Naive thymus-derived CD8-positive, alpha-beta T cell (primary cell): ENCODE measurements at regions not wholly inside any gene's neighbourhood (a gene's known extent, or its start where the extent isn't known, plus 50 kb on each side); places are given as distances from the start of the nearest gene placed in this dataset.
"Not testable (repeated sequence)": the region's sequence is repeated elsewhere in the genome, so short reads cannot be mapped to it uniquely, and the experiment has no call there.

Experiments used
- ATAC-seq, 2 donors: fragments of 150-1000 bp; cut with Tn5 transposase in 1 of 2; sonication (Bioruptor Pico), chemical (Tn5 transposase) in 1 of 2; 1 replicate in 1 of 2; 2 replicates in 1 of 2; pipeline ENCODE4 v1.10.0; 2021; ENCODE audit warnings: mild to moderate bottlenecking in 2 of 2, moderate library complexity in 2 of 2
- POLR2A ChIA-PET: fragments of 350-600 bp; sonication (Branson Sonifier 250); formaldehyde crosslinking; loops from one replicate; lab custom pipeline; 2021; ENCODE audit warnings: antibody characterized with exemption; lab: Charles Lee
- DNase-seq, 10 donors: peaks; one replicate each; pipeline versions ENCODE4 v3.0.0 to v3.0.0-alpha.2; 2020 to 2022
- H3K27ac Mint-ChIP-seq, 10 donors: one replicate each; pipeline ENCODE4 v1.8.0; 2020 to 2022; ENCODE audit warnings: mild to moderate bottlenecking in 10 of 10, mixed read lengths in 10 of 10, moderate library complexity in 4 of 10, inconsistent platforms in 1 of 10
- H3K27me3 Mint-ChIP-seq, 5 donors: one replicate each; pipeline ENCODE4 v1.8.0; 2021 to 2022; ENCODE audit warnings: mixed read lengths in 5 of 5
- H3K36me3 Mint-ChIP-seq, 3 donors: one replicate each; pipeline ENCODE4 v1.8.0; 2020 to 2022; ENCODE audit warnings: mixed read lengths in 3 of 3, mild to moderate bottlenecking in 2 of 3, inconsistent platforms in 1 of 3
- H3K4me1 Mint-ChIP-seq, 4 donors: one replicate each; pipeline ENCODE4 v1.8.0; 2021 to 2022; ENCODE audit warnings: mixed read lengths in 4 of 4
- H3K4me3 Mint-ChIP-seq, 10 donors: one replicate each; pipeline ENCODE4 v1.8.0; 2020 to 2022; ENCODE audit warnings: mild to moderate bottlenecking in 10 of 10, mixed read lengths in 10 of 10, moderate library complexity in 6 of 10, inconsistent platforms in 1 of 10
- H3K9me3 Mint-ChIP-seq, 9 donors: one replicate each; pipeline ENCODE4 v1.8.0; 2020 to 2022; ENCODE audit warnings: mixed read lengths in 9 of 9, mild to moderate bottlenecking in 3 of 9, inconsistent platforms in 1 of 9, moderate library complexity in 1 of 9

DNA sequence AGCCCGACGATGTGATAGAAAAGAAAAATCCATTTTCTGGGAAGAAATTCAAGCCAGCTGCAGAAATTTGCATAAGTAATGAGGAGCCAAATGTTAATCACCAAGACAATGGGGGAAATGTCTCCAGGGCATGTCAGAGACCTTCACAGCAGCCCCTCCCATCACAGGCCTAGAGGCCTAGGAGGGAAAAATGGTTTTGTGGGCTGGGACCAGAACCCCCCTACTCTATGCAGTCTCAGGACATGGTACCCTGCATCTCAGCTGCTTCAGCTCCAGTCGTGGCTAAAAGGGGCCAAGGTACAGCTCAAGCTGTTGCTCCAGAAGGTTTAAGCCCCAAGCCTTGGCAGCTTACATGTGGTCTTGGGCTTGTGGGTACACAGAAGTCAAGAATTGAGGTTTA lies 155.5 kb upstream of the FOXQ1 start:
- DNase-seq, ATAC-seq, H3K4me3 Mint-ChIP-seq, H3K27ac Mint-ChIP-seq, H3K4me1 Mint-ChIP-seq, POLR2A ChIA-PET: not testable (repeated sequence)
- Mint-ChIP-seq H3K36me3 (peaks cover 0 to 17% (median 0%) of the 10 kb centered on the region in 3 donors), H3K27me3 (peaks cover 17 to 53% (median 18%) of the 10 kb centered on the region in 5 donors), H3K9me3 (peaks cover 0 to 17% (median 2%) of the 10 kb centered on the region in 9 donors)

DNA sequence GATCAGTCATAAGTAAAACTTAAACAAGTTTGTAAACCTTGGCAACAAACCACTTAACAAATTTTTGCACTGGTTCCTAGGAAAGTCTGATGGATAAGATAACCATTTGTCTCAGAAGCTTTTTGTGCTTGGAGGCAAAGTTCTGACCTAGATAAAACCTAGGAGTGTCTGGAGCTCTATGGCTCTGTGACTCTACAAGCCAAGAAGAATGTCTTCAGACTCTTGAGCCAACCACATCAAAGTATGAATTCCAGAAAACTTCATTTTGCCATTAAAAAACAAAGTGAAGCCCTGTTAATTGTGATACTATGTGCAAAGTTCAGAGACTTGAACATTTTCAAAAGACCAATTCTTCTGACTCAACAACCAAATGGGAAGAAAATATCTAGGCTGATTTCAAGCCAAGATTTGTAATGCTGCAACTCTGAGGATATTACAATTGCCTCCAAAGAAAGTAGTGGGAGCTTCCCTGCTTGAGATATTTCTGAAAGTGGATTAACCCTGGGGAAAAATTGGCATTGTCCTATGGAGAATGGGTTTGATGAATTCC lies 158.1 kb upstream of the FOXQ1 start:
- ATAC-seq (no peak), DNase-seq (no peak)
- Mint-ChIP-seq H3K4me3 (no peak overlapping the region), H3K36me3 (peaks cover 0 to 17% (median 0%) of the 10 kb centered on the region in 3 donors), H3K9me3 (peaks cover 0 to 17% (median 2%) of the 10 kb centered on the region in 9 donors), H3K27me3 (peaks cover 10 to 59% (median 20%) of the 10 kb centered on the region in 5 donors), H3K27ac (no peak overlapping the region), H3K4me1 (no peaks in the 10 kb centered on the region)
- POLR2A ChIA-PET = no interaction called here

DNA sequence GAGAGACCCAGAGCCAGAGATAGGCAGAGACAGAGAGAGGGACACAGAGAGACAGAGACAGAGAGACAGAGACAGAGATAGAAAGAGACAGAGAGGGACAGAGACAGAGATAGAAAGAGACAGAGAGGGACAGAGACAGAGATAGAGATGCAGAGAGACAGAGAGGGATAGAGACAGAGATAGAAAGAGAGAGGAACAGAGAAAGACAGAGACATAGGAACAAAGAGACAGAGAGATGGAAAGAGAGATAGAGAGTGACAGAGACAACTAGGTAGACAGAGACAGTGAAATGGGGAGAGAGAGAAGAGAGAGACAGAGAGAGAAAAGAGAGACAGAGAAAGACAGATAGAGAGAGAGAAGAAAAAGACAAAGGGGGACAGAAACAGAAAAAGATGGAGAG lies 165.4 kb upstream of the FOXQ1 start:
- Mint-ChIP-seq H3K27ac (peak overlapping the region in 1 of 10 donors; percentile 2), H3K4me3 (no peak overlapping the region)
- POLR2A ChIA-PET = no interaction called here

DNA sequence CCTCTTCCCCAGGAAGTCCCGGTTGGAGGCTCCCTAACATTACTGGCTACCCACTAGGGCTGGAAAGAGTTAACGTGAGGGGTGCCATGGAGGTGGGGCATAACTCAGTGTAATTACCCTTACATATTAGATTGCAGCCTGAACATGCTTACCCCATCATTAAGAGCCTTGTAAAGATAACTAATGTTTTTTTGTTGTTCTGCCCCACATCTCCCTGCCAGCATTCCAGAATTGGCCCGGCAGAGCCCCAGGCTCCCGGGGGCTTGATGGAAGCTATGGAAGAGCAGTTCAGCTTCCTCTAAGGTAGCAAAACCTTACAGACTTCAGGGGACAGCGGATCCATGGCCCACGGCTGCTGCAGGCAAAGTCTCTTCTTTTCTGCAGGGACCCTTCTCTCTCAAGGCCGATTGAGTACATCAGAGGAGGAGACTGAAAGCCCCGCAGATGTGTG lies 166.1 kb upstream of the FOXQ1 start:
- DNase-seq (no peak), ATAC-seq (no peak)
- Mint-ChIP-seq H3K4me3 (no peak overlapping the region), H3K27me3 (peaks cover 10 to 44% (median 33%) of the 10 kb centered on the region in 5 donors), H3K36me3 (no peaks in the 10 kb centered on the region), H3K27ac (no peak overlapping the region), H3K4me1 (peaks cover 0 to 3% (median 0%) of the 10 kb centered on the region in 4 donors), H3K9me3 (no peaks in the 10 kb centered on the region)
- POLR2A ChIA-PET = no interaction called here

More for the DNA sequence above, 165.4 kb upstream of the FOXQ1 start:
- H3K9me3 Mint-ChIP-seq = no peaks in the 10 kb centered on the region
- DNase-seq (no peak), ATAC-seq (no peak)
- H3K4me1 Mint-ChIP-seq = peaks cover 0 to 3% (median 0%) of the 10 kb centered on the region in 4 donors
- H3K27me3 Mint-ChIP-seq = peaks cover 12 to 51% (median 35%) of the 10 kb centered on the region in 5 donors
- H3K36me3 Mint-ChIP-seq = no peaks in the 10 kb centered on the region

DNA sequence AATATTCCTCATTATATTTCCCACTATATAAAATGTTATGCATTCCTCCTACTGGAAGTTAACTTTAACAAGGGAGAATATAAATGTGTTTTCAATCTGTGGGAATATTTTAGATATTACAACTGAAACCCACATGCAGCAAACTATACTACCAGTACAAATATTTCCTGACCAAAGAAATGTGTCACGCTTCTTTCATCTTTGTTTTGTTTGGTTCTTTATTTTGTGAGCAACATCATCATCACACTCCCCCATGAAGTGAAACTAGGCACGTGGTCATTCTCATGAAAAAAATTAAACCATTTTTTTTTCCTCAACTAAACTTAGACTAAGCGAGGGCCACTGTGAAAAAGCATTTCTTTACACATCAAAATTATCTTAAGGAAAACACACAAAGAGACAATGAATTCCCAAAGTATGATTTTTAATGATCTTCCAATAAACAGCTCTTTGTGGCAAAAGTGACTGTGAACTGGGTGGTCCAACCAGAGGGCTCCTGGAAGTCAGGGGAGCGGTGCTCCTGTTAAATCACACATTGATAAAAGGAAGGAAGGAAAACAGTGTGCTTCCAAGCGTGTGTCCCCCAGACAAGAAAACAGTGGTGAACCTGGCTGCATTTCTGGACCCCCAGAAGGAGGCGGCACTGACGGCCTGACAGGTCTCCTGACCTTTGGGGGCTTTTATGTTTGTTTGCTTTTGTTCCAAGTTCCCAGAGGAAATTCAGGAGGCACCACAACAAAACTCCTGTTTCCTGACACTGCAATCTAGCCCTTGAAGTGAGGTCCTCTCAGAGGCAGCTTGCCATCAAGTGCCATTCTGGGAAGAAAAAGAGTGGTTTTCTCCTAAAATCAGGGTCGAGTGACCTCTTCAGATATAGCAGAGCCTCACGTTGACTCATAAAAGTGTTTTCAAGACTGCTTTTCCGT lies 166.8 kb upstream of the FOXQ1 start:
- H3K27ac Mint-ChIP-seq = peak overlapping the region in 1 of 10 donors; percentile 17
- H3K4me3 Mint-ChIP-seq = no peak overlapping the region
- no peaks in the 10 kb centered on the region for H3K36me3 Mint-ChIP-seq

DNA sequence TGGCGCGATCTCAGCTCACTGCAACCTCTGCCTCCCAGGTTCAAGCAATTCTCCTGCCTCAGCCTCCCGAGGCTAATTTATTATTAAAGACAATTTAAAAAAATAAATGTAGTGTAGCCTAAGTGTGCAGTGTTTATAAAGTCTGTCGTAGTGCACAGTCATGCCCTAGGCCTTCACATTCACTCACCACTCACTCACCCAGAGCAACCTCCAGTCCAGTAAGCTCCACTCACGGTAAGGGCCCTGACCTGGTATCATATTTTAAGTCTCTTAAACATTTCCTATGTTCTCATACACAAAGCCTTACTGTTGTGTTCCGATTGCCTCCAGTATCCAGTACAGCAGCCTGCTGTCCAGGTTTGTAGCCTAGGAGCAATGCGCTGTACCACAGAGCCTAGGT lies 168.2 kb upstream of the FOXQ1 start:
- POLR2A ChIA-PET = no interaction called here
- ATAC-seq = no peak
- H3K27ac Mint-ChIP-seq = peak overlapping the region in 1 of 10 donors; percentile 35
- H3K9me3 Mint-ChIP-seq = peaks cover 0 to 12% (median 6%) of the 10 kb centered on the region in 9 donors
- peaks cover 0 to 3% (median 0%) of the 10 kb centered on the region in 4 donors for H3K4me1 Mint-ChIP-seq
- no peaks in the 10 kb centered on the region for H3K36me3 Mint-ChIP-seq
- H3K27me3 Mint-ChIP-seq = peaks cover 8 to 46% (median 32%) of the 10 kb centered on the region in 5 donors
- no peak overlapping the region for H3K4me3 Mint-ChIP-seq
- no peak for DNase-seq

More for the DNA sequence above, 166.8 kb upstream of the FOXQ1 start:
- ATAC-seq (no peak), DNase-seq (no peak)
- POLR2A ChIA-PET = no interaction called here
- peaks cover 8 to 42% (median 33%) of the 10 kb centered on the region in 5 donors for H3K27me3 Mint-ChIP-seq
- H3K4me1 Mint-ChIP-seq = peaks cover 0 to 3% (median 0%) of the 10 kb centered on the region in 4 donors
- H3K9me3 Mint-ChIP-seq = peaks cover 0 to 3% (median 0%) of the 10 kb centered on the region in 9 donors

DNA sequence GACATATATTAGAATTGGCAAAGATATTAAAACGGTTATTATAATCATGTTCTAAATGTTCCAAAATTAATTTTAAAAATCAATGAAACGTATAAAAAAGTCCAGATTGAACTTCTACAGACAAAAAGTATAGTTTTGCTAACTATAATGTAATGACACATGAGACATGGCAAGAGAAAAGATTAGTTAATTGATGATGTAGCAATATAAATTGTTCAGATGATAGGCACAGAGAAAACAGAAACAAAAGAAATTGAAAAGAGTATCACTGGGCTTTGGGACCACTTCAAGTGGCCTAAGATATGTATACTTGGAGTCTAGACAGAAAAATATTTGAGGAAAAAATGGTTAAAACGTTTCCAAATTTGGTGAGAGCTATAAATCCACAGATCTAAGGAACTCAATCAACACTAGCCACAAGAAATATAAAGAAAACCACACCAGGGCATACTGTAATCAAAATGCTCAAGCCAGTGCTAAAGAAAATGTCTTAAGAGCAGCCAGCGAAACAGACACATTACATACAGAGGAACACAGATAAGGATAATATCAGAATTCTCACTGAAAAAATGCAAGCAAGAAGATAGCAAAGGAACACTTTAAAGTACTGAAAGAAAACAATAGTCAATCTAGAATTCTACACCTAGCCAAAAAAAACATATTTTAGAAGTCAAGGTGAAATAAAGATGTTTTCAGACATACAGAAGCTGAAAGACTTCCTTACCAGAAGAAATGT lies 172.6 kb upstream of the FOXQ1 start:
- no peak for DNase-seq
- Mint-ChIP-seq H3K4me3 (no peak overlapping the region), H3K9me3 (peaks cover 0 to 20% (median 7%) of the 10 kb centered on the region in 9 donors), H3K27ac (no peak overlapping the region), H3K27me3 (peaks cover 4 to 43% (median 20%) of the 10 kb centered on the region in 5 donors), H3K36me3 (no peaks in the 10 kb centered on the region), H3K4me1 (no peaks in the 10 kb centered on the region)
- ATAC-seq = no peak
- POLR2A ChIA-PET = no interaction called here

DNA sequence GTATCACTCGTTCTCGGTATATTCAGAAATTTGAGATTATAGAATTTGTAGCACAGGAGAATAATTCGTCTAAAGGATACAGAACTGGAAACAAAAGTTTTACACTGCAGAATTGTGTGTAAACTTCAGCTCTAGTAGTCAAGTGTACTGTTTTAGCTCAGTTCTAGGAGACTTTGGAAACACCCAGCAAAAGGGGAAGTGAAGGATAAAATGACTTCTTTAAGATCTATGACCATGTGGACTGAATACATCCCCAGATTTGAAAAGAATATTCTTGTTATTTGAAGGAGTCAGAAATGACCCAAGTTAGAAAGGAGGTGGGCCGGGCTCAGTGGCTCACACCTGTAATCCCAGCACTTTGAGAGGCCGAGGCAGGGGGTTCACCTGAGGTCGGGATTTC lies 174.0 kb upstream of the FOXQ1 start:
- no peak overlapping the region for H3K27ac Mint-ChIP-seq
- no peaks in the 10 kb centered on the region for H3K36me3 Mint-ChIP-seq
- DNase-seq (no peak), ATAC-seq (no peak)
- no peak overlapping the region for H3K4me3 Mint-ChIP-seq
- no peaks in the 10 kb centered on the region for H3K4me1 Mint-ChIP-seq
- peaks cover 7 to 51% (median 24%) of the 10 kb centered on the region in 5 donors for H3K27me3 Mint-ChIP-seq
- H3K9me3 Mint-ChIP-seq = peaks cover 0 to 20% (median 7%) of the 10 kb centered on the region in 9 donors
- POLR2A ChIA-PET = no interaction called here

DNA sequence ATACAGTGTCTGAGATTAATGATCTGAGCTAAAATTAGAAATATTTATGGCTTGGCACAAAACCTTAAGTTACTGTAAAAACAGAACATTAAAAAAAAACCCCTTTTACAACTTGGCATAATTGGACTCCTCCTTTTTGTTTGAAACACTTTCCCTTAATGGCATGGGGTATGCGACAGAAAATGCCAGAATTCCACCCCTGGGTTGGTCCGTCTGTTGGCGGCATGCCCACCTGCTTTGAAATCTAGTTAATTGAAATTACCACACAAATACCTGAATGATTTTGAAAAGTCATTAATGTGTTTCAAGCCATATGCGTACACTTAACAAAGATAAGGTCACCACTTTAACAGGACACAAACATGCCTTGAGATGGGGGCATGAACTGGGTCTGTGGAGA lies 175.1 kb upstream of the FOXQ1 start:
- no peak for DNase-seq

DNA sequence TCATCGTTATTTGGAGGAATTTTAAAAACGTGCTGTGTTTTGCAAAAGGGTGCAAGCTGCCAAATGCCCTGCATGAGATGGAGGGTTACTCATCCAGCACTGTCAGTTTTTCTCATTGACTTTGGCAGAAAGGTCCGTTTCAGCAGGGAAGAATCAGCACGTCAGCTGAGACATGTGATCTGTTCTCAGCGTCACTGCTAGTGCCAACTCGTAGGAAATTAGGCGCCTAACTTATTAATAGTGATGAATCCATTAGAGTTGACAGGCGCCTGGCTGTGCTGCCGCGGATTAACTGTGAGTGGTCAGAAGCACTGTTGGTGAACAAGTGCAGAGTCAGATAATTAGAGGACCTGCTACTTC lies 175.5 kb upstream of the FOXQ1 start:
- POLR2A ChIA-PET = no interaction called here
- peaks cover 7 to 65% (median 24%) of the 10 kb centered on the region in 5 donors for H3K27me3 Mint-ChIP-seq
- H3K4me3 Mint-ChIP-seq = no peak overlapping the region
- DNase-seq (no peak), ATAC-seq (no peak)
- H3K4me1 Mint-ChIP-seq = no peaks in the 10 kb centered on the region
- H3K27ac Mint-ChIP-seq = no peak overlapping the region
- no peaks in the 10 kb centered on the region for H3K36me3 Mint-ChIP-seq
- H3K9me3 Mint-ChIP-seq = peaks cover 0 to 20% (median 7%) of the 10 kb centered on the region in 9 donors

More for the DNA sequence above, 175.1 kb upstream of the FOXQ1 start:
- Mint-ChIP-seq H3K27me3 (peaks cover 7 to 61% (median 22%) of the 10 kb centered on the region in 5 donors), H3K4me3 (no peak overlapping the region), H3K9me3 (peaks cover 0 to 20% (median 7%) of the 10 kb centered on the region in 9 donors), H3K4me1 (no peaks in the 10 kb centered on the region), H3K36me3 (no peaks in the 10 kb centered on the region), H3K27ac (no peak overlapping the region)
- no peak for ATAC-seq
- POLR2A ChIA-PET = no interaction called here

DNA sequence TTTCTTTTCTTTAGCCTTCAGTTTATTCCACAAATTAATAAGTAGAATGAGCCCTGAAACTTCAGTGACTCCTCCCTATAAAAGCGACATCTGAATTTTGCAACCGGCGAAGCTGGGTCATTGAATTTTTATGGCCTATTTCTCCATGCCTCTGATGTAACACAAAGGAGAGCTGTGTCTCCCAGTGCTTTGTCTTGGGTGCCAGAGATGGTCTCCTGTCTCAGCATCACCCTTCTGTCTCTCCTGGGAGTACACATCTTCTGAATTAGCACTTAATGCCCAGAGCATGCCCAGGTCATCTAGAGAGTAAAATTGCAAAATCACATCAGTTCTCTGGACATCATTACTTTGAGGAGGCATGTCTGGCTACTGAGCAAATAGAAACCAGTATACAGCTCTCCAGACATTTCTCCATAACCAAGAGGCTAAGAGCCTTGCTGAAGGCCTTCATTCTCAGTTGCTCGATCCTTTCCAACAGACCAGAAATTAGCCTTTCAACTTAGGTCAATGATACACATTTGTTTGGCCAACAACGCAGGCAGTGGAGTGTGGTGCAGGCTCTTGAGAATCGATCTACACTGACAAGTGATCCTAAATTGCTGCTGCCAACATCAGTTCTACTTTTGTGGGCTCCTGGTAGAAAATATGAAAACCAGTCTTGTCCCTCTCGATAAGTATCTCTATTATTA lies 176.0 kb upstream of the FOXQ1 start:
- no peak for ATAC-seq
- no peak overlapping the region for H3K4me3 Mint-ChIP-seq
- no peak for DNase-seq
- H3K36me3 Mint-ChIP-seq = no peaks in the 10 kb centered on the region
- POLR2A ChIA-PET = no interaction called here
- no peaks in the 10 kb centered on the region for H3K4me1 Mint-ChIP-seq
- H3K27me3 Mint-ChIP-seq = peaks cover 7 to 70% (median 24%) of the 10 kb centered on the region in 5 donors
- H3K27ac Mint-ChIP-seq = no peak overlapping the region
- H3K9me3 Mint-ChIP-seq = peaks cover 0 to 20% (median 7%) of the 10 kb centered on the region in 9 donors
